HG03095 (cell line): ENCODE measurements at regions not wholly inside any gene's neighbourhood (a gene's known extent, or its start where the extent isn't known, plus 50 kb on each side); places are given as distances from the start of the nearest gene placed in this dataset.
"Not testable (repeated sequence)": the region's sequence is repeated elsewhere in the genome, so short reads cannot be mapped to it uniquely, and the experiment has no call there.

Source experiments
- ATAC-seq: cut with Tn5 transposase; IDR thresholded peaks from one replicate; pipeline ENCODE4 v1.9.1; 2021; ENCODE audit warnings: moderate library complexity; ENCODE audit not compliant: unreplicated experiment

DNA sequence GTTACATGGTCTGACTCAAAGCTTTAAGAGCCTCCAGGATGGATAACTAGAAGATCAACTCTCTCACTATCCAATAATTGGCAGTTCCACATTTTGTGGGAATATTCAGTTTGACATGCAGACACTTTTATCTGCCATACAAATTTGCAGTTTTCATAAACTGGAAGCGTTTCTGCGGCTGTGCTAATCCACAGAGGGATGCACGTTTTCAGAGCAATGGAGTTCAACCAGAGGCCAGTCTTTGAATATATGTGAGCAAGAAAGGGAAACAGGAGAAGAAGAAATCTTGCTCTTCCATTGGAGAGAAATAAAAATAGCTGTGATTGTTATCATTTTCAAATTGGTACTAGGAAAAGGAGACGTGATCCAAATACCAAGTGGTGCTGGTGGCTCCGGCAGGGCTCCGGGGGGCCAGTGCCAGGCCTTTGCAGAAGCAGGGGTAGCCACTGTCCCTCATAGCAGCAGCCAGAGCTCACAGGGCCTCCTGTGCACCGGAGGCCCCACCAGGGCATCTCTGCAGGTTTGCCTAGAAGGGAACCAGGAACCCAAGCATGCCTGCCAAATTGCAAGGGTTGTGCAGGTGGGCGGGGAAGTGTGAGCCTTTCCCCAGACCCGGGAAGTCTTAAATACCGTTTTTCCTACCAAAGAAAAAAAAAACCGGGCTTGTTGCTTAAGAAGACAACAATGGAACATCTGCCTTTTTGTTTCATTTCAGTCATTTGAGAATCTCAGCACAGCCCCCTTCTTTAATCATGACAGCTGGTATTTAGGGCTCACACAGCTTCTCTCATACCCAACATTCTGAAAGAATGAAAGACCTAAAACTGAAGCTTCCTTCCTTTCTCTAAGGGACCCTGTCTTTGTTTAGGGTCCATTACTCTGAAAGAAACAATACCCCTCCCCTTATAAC lies 791.1 kb upstream of the SOX11 start:
- ATAC-seq, result no peak

DNA sequence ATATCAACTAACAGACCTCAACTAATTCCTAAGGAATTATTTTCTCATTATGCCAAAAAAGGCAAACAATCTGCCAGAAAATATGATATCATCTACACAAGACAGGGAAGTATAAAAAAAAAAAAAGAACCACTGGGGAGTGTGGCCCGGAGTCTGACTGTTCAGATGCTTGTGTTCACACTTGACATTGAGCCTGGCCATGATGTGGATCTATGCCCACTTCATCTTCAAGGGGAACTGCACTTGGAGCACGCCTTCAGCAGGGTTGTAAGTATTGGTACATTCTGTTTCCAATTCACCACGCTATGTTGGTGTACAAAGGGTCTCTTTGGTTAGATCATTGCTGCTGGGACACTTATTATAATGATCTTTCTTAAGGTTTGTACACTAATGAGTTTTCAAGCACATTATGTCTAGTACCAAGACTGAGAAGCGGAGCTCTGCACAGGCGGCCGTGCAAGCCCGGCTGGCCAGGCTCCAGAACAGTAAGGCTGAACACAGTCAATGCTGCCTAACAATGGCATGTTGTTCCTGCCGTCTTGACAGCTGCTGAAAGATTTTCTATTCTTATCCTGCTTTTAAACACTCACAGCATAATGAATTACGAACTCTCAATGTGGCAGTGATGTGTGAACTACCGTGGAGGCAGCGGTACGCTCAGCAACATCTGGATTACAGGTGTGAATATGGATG lies 788.4 kb upstream of the SOX11 start:
- no peak for ATAC-seq

DNA sequence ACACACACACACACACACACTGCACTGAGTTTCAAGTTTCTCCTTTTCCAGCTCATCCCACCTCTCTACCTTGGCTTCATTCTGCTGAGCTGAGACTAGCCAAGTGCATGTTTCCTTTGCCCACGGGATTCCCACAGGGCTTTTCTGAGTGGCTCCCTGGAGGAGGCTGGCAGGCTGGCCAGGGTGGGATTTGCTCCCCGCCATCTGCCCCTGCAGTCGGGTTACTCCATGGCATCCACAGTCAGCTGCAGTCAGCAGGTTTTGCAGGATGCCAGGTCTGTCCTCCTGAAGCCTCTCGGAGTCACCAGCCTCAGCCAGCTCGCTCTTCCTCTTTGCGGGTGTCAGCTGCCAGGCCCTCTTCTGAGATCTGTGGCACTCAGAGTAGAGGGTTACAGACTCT lies 783.7 kb upstream of the SOX11 start:
- no peak for ATAC-seq

DNA sequence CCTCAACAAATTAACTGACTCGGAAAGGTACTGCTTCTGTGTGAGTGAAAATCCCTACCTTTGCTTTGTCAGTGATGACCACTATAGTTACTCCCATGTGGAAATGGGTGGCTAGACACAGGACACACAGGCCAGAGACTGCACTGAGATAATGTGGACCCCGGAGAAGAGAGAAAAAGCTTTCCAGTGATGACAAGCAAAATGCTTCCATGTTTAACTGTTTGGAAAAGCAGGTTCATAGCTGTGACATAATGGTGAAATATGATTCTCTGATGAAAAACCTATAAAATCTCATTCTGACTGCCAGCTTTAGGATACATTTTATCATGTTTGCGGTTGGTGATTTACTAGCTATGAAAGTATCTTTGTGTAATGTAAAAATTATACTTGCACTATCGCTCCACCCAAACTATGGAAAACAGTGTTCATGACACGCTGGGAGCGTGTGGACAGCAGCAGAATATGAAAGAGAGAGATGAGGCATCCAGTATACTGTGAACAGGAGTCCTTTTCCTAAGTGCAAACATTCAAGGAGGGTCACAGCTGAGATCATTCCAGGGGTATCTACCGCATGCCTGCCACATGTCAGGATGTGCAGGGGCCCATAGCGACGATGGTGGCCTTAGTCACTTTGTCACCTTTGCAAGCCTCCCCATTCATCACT lies 782.7 kb upstream of the SOX11 start:
- no peak for ATAC-seq

DNA sequence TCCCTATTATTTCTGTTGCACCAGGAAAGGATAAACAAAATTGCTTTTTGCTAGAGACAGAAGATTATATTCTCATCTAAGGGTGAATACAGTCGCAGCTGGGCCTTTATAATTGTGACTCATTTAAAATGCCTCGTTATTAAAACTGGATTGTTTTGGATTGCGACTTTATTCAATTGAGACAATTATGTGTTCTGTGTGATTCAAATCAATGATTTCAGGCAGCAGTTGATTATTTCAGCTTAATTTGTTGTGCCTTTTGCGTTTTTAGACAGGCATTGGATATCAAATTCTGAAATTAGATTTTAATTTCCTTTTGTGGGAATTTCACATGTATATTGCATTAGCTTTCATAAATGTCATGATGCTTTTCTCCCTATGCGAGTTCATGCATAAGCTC lies 778.1 kb upstream of the SOX11 start:
- ATAC-seq, result no peak

DNA sequence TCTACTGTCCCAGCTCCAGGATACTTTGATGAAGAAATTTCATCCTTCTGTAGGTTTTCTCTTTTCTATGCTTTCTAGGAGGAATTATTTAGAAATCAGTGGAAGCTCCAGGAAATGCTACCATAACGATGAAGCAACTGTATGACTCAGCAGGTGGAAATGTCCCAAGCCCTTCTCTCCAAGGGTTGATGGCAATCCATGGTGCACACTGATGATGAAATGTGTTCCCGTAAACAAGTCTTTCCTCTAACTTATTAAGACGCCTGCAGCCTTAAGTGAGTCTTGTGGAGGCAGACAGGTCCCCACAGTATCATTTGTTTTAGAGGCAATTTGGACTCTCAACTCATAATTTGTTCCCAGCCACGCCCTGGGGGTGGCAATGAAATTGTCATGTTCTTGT lies 777.6 kb upstream of the SOX11 start:
- ATAC-seq, result no peak

DNA sequence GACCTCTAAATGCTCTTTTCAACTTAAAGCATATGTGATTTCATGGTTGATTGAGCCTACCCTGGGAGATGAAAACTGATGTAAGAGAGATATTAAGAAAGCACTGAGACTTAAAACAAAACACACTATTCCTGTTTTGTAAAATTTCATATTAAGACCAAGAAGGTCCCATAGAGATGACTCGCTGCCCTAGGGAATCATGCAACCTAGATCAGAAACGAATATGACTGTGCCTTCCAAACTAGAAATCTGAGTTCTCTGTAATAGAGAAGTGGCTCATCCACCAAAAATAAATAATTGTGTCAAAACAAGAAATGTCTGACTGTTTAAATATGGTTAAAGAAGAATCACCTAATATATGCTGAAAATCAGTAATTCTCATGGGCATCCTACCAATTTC lies 776.8 kb upstream of the SOX11 start:
- ATAC-seq, result no peak

DNA sequence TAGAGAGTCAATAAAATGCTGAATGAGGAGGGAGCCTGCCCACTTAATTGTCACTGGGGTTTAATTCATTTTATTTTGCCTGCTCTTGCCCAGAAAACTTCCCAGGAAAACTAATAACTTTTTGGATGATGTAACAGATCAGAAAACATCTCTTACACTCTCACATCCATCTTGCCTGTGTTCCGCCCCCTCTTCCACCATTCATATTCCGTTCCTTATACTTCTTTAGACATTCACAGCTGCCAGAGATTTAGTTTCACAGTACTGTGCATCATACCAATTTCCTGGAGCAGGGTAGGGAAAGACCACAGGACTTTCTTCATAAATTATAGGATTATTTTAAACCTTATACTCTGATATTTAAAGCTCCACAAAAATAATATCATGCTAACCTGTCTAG lies 776.1 kb upstream of the SOX11 start:
- no peak for ATAC-seq

DNA sequence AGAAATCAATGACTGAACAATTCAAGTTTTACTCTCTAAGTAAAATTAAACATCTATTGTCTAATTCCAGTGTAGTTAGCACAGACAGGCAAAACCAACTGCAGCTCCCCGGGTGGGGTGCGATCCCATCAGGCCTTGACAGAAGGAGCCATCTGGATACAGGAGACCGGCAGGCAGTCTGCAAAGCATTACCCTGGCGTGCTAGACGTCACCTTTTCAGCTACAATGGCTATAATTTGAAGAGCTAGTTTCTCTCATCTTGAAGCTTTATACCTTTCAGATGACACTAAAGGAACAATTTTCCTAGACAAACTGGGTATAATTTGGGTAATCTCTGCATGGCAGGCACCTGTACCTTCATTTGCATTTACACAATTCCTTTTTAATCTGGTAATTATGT lies 761.5 kb upstream of the SOX11 start:
- no peak for ATAC-seq

DNA sequence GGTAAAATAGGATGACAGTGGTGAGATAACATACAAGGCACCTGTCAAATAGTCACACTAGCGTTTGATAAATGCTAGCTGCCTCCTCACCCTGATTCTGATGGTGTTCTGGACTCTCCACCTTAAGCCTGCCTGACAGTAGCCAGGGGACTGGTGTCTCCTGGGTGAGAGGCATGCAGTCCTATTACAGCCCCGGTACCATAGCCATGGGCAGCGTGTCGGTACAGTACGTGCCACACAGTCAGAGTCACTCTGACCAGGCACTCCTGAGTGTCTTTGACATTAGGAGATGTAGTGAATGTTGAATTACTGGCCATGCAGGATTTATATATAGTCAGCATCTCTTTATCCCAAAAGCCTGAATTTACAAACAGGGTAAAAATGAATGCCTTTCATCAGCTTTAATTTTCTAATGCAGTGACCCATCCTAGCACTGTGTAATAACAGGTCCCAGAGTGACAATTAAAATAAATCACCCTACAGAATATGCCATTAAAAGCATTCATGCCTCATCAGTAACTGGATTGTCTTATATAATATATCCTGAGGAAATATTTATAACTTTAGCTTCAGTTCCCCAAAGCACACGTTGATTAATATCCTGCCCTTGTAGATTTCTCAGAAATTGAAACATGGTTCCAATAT lies 760.3 kb upstream of the SOX11 start:
- ATAC-seq, result no peak

DNA sequence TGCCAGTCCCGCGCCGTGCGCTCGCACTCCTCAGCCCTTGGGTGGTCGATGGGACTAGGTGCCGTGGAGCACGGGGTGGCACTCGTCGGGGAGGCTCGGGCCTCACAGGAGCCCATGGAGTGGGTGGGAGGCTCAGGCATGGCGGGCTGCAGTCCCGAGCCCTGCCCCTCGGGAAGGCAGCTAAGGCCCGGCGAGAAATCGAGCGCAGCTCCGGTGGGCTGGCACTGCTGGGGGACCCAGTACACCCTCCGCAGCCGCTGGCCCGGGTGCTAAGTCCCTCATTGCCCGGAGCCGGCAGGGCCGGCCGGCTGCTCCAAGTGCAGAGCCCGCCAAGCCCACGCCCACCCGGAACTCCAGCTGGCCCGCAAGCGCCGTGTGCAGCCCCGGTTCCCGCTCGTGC lies 756.9 kb upstream of the SOX11 start:
- ATAC-seq, result not testable (repeated sequence)

DNA sequence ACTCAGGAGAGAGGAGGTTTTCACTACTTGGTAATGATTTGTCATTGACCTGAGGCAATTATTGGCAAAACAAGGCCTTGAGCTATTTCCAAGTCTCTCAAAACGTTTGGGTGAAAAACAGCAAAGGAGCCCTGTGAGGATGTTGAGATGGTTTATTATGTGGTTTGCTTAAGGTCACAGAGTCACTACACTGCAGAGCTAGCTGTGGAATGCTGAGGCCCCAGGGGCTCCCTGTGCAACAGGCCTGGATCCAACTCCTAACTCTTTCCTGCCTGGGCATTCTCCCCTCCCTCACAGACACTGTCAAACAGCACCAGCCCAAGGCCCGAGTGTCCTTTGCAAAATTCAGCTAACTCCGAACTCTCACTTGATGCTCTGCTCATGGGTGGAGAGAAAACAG lies 754.6 kb upstream of the SOX11 start:
- ATAC-seq, result no peak

DNA sequence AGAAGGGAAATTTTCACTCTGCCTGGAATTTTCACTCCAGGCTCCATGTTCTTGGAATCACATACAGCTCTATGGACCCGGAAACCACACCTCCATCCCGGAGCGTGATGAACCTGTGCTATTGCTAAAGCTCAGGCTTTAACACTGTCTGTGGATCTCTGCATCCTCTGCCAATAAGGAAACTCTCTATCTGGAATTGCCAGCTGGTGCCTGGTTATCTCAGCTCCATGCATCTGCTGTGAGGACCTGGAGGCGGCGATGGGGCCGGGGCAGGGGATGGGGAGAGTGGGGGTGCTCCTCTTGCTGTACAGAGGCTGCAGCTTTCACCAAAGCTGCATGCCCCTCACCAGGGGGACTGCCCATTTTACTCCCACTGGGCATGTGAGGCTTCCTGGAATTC lies 754.0 kb upstream of the SOX11 start:
- no peak for ATAC-seq

DNA sequence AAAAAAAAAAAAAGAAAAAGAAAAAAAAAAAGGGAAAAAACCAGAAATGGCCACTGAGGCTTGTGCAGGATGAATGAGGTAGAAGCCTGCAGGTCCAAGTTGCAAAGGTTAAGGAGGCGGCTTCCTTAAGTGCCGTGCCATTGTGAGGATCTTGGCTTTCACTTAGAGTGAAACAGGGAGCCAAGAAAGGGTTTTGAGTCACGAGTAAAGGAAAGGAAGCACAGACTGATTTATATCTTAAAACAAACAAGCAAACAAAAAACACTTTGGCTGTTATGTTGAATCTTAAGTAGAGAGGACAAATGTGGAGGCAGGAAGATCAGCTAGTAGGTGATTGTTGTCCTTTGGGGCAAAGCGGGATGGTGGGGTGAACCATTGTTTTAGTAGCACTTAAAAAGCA lies 749.7 kb upstream of the SOX11 start:
- ATAC-seq, result no peak

DNA sequence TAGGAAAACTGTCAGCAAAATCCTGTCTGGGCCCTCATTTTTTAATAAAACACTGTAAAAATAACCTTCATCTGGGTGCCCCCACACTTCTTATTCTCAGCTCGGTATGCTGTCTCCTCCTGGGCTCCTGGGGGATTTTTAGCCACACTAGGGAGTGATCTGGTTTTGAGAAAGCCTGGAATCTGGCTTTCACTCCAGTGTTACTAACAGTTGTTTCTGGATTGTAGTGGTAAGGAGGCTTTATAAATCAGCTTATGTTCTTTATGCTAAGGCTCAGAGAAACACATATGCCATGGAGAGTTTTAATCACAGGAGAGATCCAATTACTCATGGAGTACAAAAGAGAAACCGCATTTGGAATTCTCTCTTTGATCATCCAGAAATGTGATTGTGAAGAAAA lies 744.3 kb upstream of the SOX11 start:
- no peak for ATAC-seq

DNA sequence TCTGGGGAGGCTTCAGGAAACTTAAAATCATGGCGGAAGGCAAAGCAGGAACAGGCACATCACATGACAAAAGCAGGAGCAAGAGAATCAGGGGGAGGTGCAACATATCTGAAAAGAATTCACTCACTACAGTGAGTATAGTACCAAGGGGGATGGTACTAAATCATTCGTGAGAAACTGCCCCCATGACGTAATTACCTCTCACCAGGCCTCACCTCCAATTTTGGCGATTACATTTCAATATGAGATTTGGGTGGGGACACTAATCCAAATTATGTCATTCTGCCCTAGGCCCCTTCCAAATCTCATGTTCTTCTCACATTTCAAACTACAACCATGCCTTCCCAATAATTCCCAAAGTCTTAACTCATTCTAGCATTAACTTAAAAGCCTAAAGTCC lies 740.8 kb upstream of the SOX11 start:
- ATAC-seq, result no peak

DNA sequence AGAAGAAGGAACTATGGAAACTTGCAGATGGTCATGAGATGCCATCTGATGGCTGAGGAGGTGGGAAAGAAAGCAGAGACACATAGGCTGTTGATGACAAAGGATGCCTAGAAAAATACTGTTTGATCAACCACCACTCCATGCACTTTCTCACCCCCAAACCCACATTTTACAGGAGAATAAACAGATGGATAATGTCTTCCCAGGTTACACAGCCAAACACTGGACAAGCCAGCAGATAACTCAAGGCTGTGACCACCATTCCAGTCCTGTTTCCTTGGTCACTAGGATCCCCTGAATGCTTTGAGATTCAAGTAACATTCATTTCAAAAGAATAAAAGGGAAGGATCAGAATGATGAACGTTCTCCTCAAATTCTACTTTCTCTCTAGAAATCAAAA lies 733.0 kb upstream of the SOX11 start:
- ATAC-seq, result no peak

DNA sequence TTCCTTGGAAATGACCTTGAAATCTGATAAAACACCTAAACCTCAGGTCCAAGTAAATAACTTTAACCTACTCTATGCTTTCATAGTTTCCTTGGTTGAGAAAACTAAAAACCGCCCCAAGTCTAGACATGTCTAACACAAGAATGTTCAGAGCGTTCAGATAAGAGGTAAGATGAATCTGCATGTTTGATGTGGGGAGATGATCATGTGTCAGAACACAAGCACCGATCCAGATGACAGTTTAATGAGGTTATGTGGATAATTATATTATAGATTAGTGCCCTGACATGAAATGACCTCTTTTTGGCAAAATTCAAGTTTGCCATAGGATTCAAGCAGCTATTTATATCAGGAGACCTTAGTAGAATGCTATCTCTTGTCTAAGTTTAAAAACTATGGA lies 729.8 kb upstream of the SOX11 start:
- no peak for ATAC-seq

DNA sequence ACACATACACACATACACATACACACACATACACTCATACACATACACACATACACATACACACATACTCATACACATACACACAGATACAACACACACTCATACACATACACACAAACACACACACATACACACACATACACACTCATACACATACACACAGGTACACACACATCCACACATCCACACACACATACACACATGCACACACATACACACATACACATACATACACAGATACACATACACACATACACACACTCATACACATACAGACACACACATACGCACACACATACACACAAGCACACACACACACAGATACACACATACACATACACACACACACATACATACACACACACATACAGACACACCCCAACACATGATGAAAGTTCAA lies 729.1 kb upstream of the SOX11 start:
- ATAC-seq, result no peak

DNA sequence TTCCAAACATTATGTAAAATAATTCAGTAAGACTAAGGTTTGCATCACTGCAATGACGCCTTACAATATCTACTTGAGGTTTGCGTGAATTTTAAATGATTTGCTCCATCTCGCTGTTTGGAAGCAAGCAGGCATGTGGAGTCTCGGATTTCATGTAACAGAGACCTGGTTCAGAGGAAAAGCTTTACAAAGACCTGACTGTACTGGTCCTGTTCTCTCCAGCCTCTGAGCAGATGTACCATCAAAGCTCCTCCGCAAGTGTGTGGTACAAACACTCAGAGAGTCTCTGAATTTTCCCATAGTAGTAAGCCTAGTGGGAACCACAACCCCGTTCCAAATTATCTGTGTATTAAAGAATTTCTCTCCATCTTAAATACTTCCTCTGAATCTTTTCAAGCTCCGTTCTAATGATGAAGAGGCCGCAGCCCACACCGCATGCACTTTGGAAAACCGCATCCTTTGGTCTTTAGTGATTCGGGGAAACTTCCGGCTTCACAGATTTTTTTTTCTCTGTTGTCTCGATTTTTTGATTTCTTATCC lies 728.1 kb upstream of the SOX11 start:
- ATAC-seq, result no peak

DNA sequence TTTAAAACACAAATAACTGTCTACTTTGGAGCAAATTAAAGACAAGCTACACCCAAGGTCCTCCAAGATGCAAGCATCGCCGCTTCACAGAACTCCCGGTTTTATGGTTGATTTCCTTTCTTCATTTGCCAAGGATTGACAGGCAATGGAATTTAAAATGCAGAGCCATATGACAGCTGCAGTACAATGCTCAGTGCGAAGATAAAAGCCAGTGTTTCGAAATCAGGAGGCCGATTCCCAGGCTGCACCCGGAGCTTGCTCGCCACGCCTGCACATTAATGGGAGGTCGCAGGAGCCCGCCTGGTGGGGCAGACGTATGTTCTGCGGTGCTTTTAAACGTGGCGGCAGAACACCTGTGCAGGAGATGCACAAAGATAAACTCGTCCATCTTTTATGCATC lies 727.6 kb upstream of the SOX11 start:
- ATAC-seq, result no peak
